ENCODE measurements at regions not wholly inside any gene's neighbourhood (a gene's known extent, or its start where the extent isn't known, plus 50 kb on each side); places are given as distances from the start of the nearest gene placed in this dataset.

DNA sequence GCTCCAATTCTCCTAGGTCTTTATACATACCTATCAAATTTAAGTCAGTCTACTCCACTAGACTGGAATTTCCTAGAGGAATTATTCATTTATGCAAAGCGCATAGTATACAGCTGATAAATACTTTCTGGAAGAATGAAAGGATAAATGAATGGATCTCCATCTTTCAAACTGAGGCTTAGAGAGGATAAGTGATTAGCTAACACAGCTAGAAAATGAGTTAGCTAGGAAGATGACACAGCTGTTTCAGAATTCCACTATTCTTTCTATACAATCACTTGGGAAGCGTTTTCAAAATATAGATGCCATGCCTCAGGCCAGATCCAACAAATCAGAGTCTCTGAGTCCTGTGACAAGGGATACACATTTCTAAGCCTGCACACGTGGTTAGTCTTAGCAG is 1146.6 kb upstream of the ZEB2 start:
- no peaks in the 10 kb centered on the region for H3K9me3 ChIP-seq (ENCODE audit: control insufficient read depth in 1 of 2, insufficient read depth in 1 of 2, low read depth in 1 of 2, low read length in 2 of 2)
- ChIA-PET CTCF (no interaction called here), POLR2A (no interaction called here), RAD21 (ENCODE audit: low non-redundant PET in 1 of 2, low total read pairs in 2 of 2, uncharacterized antibody in 2 of 2, unreplicated experiment in 2 of 2) (no interaction called here)
- no peaks in the 10 kb centered on the region; the same call in 1 of the 2 replicates for H4K20me1 ChIP-seq (ENCODE audit: insufficient read depth)
- TF ChIP-seq FOSL1 (IDR thresholded peaks at IDR 0.05; ENCODE audit: low read depth) (no peak), SRF (IDR thresholded peaks at IDR 0.05; ENCODE audit: low read depth) (no peak), POLR2A (IDR thresholded peaks at IDR 0.05; ENCODE audit: borderline replicate concordance, extremely low read depth, insufficient read depth, insufficient read length) (no peak), CTCF (IDR thresholded peaks at IDR 0.05 in 2 of 3, conservative IDR thresholded peaks at IDR 0.05 in 1 of 3; ENCODE audit: borderline replicate concordance in 1 of 3, insufficient read depth in 1 of 3, low read depth in 2 of 3, low read length in 2 of 3) (no peak), MAX (IDR thresholded peaks at IDR 0.05) (no peak), RAD21 (IDR thresholded peaks at IDR 0.05; ENCODE audit: low read depth) (no peak)
- DNase-seq (ENCODE audit: low read depth, low spot score) = no peak
- no peaks in the 10 kb centered on the region for H3K9me2 ChIP-seq (ENCODE audit: insufficient read depth)
- no peak overlapping the region for H3K4me2 ChIP-seq (ENCODE audit: low read length)
- no TSS peak for BruUV-seq (replicated peaks)
- H3K79me2 ChIP-seq (ENCODE audit: insufficient read depth, low read length) = no peaks in the 10 kb centered on the region
- ATAC-seq = no peak
- no peak overlapping the region for H2AFZ ChIP-seq (ENCODE audit: low read depth, low read length, poor library complexity, severe bottlenecking)
- H3K27ac ChIP-seq (ENCODE audit: low read depth, low read length) = no peak overlapping the region
- H3K4me3 ChIP-seq (replicated peaks in 1 of 2; ENCODE audit: low read depth in 1 of 2, low read length in 2 of 2) = no peak overlapping the region
- no peaks in the 10 kb centered on the region for H3K4me1 ChIP-seq (ENCODE audit: control insufficient read depth in 1 of 2, insufficient read depth in 2 of 2, low read length in 2 of 2)
- intact Hi-C loops (cut with micrococcal nuclease) = no loop called here
- no peak overlapping the region for H3K9ac ChIP-seq (ENCODE audit: low read length)
- H3K36me3 ChIP-seq (ENCODE audit: control insufficient read depth in 1 of 2, insufficient read depth in 2 of 2, low read length in 2 of 2) = no peaks in the 10 kb centered on the region
- no peaks in the 10 kb centered on the region for H3K27me3 ChIP-seq (ENCODE audit: insufficient read depth, low read length)

DNA sequence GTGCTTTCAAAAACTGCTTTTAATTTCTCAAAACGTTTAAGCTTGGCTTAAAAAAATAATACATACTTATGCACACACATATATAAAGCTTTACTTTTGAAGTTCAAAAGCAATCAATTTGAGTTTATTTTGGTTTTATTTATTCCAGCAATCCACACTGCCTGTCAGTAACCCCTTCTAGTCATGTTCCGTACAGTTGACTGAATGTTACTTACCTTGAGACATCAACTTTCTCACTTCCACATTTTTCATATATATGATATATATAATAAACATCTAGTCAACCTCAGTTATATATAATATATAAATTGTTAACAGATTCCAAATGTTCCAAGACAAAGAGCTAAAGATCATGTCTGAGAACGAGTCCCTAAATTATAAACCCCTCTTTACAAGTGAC is 1137.3 kb upstream of the ZEB2 start:
- Histone ChIP-seq H3K79me2 (ENCODE audit: insufficient read depth, low read length) (no peaks in the 10 kb centered on the region), H3K4me1 (ENCODE audit: control insufficient read depth in 1 of 2, insufficient read depth in 2 of 2, low read length in 2 of 2) (no peaks in the 10 kb centered on the region), H3K36me3 (ENCODE audit: control insufficient read depth in 1 of 2, insufficient read depth in 2 of 2, low read length in 2 of 2) (no peaks in the 10 kb centered on the region), H3K9me2 (ENCODE audit: insufficient read depth) (no peaks in the 10 kb centered on the region), H3K9me3 (ENCODE audit: control insufficient read depth in 1 of 2, insufficient read depth in 1 of 2, low read depth in 1 of 2, low read length in 2 of 2) (no peaks in the 10 kb centered on the region), H3K9ac (ENCODE audit: low read length) (no peak overlapping the region), H2AFZ (ENCODE audit: low read depth, low read length, poor library complexity, severe bottlenecking) (no peak overlapping the region), H4K20me1 (ENCODE audit: insufficient read depth) (no peaks in the 10 kb centered on the region), H3K4me2 (ENCODE audit: low read length) (no peak overlapping the region), H3K4me3 (replicated peaks in 1 of 2; ENCODE audit: low read depth in 1 of 2, low read length in 2 of 2) (no peak overlapping the region), H3K27ac (ENCODE audit: low read depth, low read length) (no peak overlapping the region), H3K27me3 (ENCODE audit: insufficient read depth, low read length) (no peaks in the 10 kb centered on the region)
- ChIA-PET CTCF (interaction anchor here (0.6 kb wide), 1 partner anchor 60 kb away, joined by 3 read pairs; no protein-coding TSS in a partner anchor), RAD21 (ENCODE audit: low non-redundant PET in 1 of 2, low total read pairs in 2 of 2, uncharacterized antibody in 2 of 2, unreplicated experiment in 2 of 2) (no interaction called here), POLR2A (no interaction called here)
- no peak for DNase-seq (ENCODE audit: low read depth, low spot score)
- TF ChIP-seq CEBPB (IDR thresholded peaks at IDR 0.05; ENCODE audit: low read depth) (no peak), REST (IDR thresholded peaks at IDR 0.05; ENCODE audit: low read depth) (no peak), ELF1 (IDR thresholded peaks at IDR 0.05; ENCODE audit: borderline replicate concordance, low read depth) (no peak)
- intact Hi-C loops (cut with micrococcal nuclease) = no loop called here
- no peak for ATAC-seq
- no TSS peak for BruUV-seq (replicated peaks)
